Mucosa of descending colon (tissue), 3 donors: ENCODE measurements at regions not wholly inside any gene's neighbourhood (a gene's known extent, or its start where the extent isn't known, plus 50 kb on each side); places are given as distances from the start of the nearest gene placed in this dataset.
A peak's percentile ranks its signal among the peaks of the same experiment; 100 is the strongest.
"Not testable (repeated sequence)": the region's sequence is repeated elsewhere in the genome, so short reads cannot be mapped to it uniquely, and the experiment has no call there.

ENCODE experiments used
- ATAC-seq: fragments of 200-7000 bp; cut with Tn5 transposase; one replicate; pipeline ENCODE4 v1.9.1; 2020; ENCODE audit warnings: mild to moderate bottlenecking, moderate library complexity
- DNase-seq, 3 donors: peaks; one replicate each; pipeline ENCODE4 v3.0.0-alpha.2; 2020
- H3K36me3 ChIP-seq: fragments of 200-600 bp; one replicate; pipeline ENCODE4 v1.8.0; 2021; ENCODE audit warnings: low read depth, mild to moderate bottlenecking
- H3K4me1 ChIP-seq: fragments of 200-600 bp; one replicate; pipeline ENCODE4 v1.8.0; 2021; ENCODE audit warnings: low read depth, mild to moderate bottlenecking
- H3K4me3 ChIP-seq: fragments of 200-600 bp; one replicate; pipeline ENCODE4 v1.8.0; 2021; ENCODE audit warnings: mild to moderate bottlenecking
- H3K9me3 ChIP-seq: fragments of 200-600 bp; one replicate; pipeline ENCODE4 v1.8.0; 2021; ENCODE audit warnings: mild to moderate bottlenecking
- intact Hi-C, 2 donors: fragments of 100-400 bp; cut with DNase I in 1 of 2; cut with micrococcal nuclease in 1 of 2; formaldehyde crosslinking; loops; one replicate each; pipeline versions ENCODE4 v1.11.0 to v1.11.1; 2022; cut with DNase I, micrococcal nuclease
- TF ChIP-seq, protein P1 (sequence below): fragments of 200-600 bp; IDR thresholded peaks from one replicate; pipeline ENCODE4 v1.8.0; 2022; ENCODE audit warnings: antibody characterized with exemption, mild to moderate bottlenecking
- donor health status: DM: no; HTN: no; CAD: no; lungs with moderate emphysema.
- donor health status: DM: no; HTN: no; CAD: no.
- donor health status: DM: no; HTN: yes; CAD: no.

DNA sequence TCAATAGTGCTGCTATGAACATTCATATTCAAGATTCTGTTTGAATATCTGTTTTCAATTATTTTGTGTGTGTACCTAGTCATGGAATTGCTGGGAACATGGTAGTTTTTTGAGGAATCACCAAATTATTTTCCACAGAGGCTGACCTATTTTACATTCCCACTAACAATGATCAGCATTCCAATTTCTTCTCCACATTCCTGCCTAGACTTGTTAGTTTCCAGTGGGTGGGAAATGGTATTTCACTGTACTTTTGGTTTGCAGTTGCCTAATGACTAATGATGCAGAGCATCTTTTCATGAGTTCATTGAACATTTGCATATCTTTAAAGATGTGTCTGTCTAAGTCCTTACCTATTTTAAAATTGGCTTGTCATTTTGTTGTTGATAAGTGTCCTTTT, 1182.6 kb upstream of the B3GALT2 start:
- ATAC-seq (no peak), DNase-seq (no peak)
- TF ChIP-seq, protein P1, sequence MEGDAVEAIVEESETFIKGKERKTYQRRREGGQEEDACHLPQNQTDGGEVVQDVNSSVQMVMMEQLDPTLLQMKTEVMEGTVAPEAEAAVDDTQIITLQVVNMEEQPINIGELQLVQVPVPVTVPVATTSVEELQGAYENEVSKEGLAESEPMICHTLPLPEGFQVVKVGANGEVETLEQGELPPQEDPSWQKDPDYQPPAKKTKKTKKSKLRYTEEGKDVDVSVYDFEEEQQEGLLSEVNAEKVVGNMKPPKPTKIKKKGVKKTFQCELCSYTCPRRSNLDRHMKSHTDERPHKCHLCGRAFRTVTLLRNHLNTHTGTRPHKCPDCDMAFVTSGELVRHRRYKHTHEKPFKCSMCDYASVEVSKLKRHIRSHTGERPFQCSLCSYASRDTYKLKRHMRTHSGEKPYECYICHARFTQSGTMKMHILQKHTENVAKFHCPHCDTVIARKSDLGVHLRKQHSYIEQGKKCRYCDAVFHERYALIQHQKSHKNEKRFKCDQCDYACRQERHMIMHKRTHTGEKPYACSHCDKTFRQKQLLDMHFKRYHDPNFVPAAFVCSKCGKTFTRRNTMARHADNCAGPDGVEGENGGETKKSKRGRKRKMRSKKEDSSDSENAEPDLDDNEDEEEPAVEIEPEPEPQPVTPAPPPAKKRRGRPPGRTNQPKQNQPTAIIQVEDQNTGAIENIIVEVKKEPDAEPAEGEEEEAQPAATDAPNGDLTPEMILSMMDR, result no peak
- no peak overlapping the region for H3K4me3 ChIP-seq
- H3K9me3 ChIP-seq, result no peaks in the 10 kb centered on the region
- H3K4me1 ChIP-seq, result no peaks in the 10 kb centered on the region
- no peaks in the 10 kb centered on the region for H3K36me3 ChIP-seq
- intact Hi-C loops, result no loop called here

DNA sequence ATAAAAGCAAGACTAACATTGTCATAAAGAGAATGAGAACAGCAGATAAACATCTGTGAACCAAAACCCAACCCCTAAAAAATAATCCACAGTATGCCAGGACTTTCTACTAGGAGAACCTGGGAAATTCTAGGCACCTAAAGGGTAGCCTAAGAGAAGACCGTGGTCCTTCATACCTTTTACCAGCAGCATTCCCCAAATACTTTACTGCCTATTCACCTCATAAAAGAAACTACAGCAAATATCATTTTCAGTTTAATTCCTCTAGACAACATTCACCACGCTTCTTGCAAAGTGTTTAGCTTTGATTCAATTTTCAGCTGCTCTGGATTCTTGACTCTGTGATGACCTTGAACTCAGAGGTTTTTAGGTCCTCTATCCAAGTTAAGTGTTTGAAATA, 1180.7 kb upstream of the B3GALT2 start:
- Histone ChIP-seq H3K4me1 (no peaks in the 10 kb centered on the region), H3K36me3 (no peaks in the 10 kb centered on the region), H3K9me3 (no peaks in the 10 kb centered on the region), H3K4me3 (no peak overlapping the region)
- intact Hi-C loops, result no loop called here
- ATAC-seq, result no peak
- no peak for DNase-seq
- TF ChIP-seq, protein P1, result no peak

GRCh38 chr1:194366705-194367104, 1180.3 kb upstream of the B3GALT2 start:
- ATAC-seq (no peak), DNase-seq (no peak)
- no peaks in the 10 kb centered on the region for H3K36me3 ChIP-seq
- intact Hi-C loops, result no loop called here
- H3K9me3 ChIP-seq, result no peaks in the 10 kb centered on the region
- H3K4me3 ChIP-seq, result no peak overlapping the region
- H3K4me1 ChIP-seq, result no peaks in the 10 kb centered on the region
- TF ChIP-seq, protein P1, result no peak

DNA sequence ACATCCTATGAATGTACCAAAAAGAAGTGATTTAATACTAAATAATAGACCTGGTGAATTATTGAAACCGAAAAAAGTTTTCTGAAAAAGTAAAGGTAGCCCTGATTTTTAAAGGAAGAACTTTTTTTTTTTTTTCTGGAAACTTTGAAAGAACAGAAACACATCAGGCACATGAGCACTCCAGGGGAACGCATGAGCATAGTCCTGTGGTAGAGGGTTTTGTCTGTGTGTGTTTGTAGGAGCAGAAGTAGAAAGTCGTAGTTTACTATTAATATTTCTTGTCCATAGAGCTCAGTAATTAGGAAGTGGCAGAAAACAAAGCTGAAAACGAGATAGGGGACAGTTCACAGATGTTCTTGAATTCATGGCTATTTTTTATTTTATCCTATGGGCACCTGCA, 1175.9 kb upstream of the B3GALT2 start:
- DNase-seq (no peak), ATAC-seq (no peak)
- Histone ChIP-seq H3K36me3 (no peaks in the 10 kb centered on the region), H3K4me1 (no peaks in the 10 kb centered on the region), H3K4me3 (no peak overlapping the region), H3K9me3 (no peaks in the 10 kb centered on the region)
- intact Hi-C loops, result no loop called here
- TF ChIP-seq, protein P1, result no peak

- H3K9me3 ChIP-seq, result no peaks in the 10 kb centered on the region
- ATAC-seq (no peak), DNase-seq (no peak)
- H3K36me3 ChIP-seq, result no peaks in the 10 kb centered on the region
- H3K4me1 ChIP-seq, result no peaks in the 10 kb centered on the region
- TF ChIP-seq, protein P1, result no peak
- intact Hi-C loops, result no loop called here
- no peak overlapping the region for H3K4me3 ChIP-seq
These were observed 1175.1 kb upstream of the B3GALT2 start for GRCh38 chr1:194361374-194362131.

- H3K36me3 ChIP-seq, result no peaks in the 10 kb centered on the region
- intact Hi-C loops, result no loop called here
- TF ChIP-seq, protein P1, result no peak
- ATAC-seq (no peak), DNase-seq (peak in 1 of 3 donors; percentile 31)
- no peak overlapping the region for H3K4me3 ChIP-seq
- no peaks in the 10 kb centered on the region for H3K9me3 ChIP-seq
- no peaks in the 10 kb centered on the region for H3K4me1 ChIP-seq
These were observed 1171.8 kb upstream of the B3GALT2 start for GRCh38 chr1:194358208-194358581.

GRCh38 chr1:194357573-194358207, 1171.3 kb upstream of the B3GALT2 start:
- H3K4me3 ChIP-seq, intact Hi-C loops, H3K9me3 ChIP-seq, ATAC-seq, H3K36me3 ChIP-seq, DNase-seq, H3K4me1 ChIP-seq: not testable (repeated sequence)
